ENCODE measurements at regions not wholly inside any gene's neighbourhood (a gene's known extent, or its start where the extent isn't known, plus 50 kb on each side); places are given as distances from the start of the nearest gene placed in this dataset.

DNA sequence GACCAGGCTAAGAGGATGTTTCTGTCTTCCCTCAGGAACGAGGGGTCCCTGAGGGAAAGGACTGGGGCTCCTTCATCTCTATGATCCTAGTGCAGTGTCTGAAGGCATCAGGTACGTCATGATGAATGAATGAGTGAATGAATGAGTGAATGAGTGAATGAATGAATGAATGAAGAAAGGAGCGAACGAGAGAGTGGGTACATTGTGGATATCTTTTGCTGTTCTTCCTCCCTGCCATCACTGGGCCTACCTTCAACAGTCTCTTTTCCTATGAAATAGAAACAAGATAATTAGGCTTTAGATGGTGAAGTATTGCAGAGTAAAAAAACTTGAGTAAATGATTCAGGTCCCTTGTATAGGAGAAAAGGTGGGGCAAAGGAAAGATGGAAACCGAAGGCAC is 111.3 kb upstream of the CRHR1 start:
- TF ChIP-seq, protein P1, sequence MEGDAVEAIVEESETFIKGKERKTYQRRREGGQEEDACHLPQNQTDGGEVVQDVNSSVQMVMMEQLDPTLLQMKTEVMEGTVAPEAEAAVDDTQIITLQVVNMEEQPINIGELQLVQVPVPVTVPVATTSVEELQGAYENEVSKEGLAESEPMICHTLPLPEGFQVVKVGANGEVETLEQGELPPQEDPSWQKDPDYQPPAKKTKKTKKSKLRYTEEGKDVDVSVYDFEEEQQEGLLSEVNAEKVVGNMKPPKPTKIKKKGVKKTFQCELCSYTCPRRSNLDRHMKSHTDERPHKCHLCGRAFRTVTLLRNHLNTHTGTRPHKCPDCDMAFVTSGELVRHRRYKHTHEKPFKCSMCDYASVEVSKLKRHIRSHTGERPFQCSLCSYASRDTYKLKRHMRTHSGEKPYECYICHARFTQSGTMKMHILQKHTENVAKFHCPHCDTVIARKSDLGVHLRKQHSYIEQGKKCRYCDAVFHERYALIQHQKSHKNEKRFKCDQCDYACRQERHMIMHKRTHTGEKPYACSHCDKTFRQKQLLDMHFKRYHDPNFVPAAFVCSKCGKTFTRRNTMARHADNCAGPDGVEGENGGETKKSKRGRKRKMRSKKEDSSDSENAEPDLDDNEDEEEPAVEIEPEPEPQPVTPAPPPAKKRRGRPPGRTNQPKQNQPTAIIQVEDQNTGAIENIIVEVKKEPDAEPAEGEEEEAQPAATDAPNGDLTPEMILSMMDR (conservative IDR thresholded peaks at IDR 0.05; ENCODE audit: low read depth, low read length) = no peak
- TF ChIP-seq POLR2A (IDR thresholded peaks at IDR 0.05; ENCODE audit: low read depth, low read length) = no peak
- no peak for TF ChIP-seq SMC3 (IDR thresholded peaks at IDR 0.05; ENCODE audit: low read depth, low read length)
- TF ChIP-seq MXI1 (IDR thresholded peaks at IDR 0.05; ENCODE audit: borderline replicate concordance, low read depth, low read length) = no peak
